ENCODE measurements at regions not wholly inside any gene's neighbourhood (a gene's known extent, or its start where the extent isn't known, plus 50 kb on each side); places are given as distances from the start of the nearest gene placed in this dataset.

DNA sequence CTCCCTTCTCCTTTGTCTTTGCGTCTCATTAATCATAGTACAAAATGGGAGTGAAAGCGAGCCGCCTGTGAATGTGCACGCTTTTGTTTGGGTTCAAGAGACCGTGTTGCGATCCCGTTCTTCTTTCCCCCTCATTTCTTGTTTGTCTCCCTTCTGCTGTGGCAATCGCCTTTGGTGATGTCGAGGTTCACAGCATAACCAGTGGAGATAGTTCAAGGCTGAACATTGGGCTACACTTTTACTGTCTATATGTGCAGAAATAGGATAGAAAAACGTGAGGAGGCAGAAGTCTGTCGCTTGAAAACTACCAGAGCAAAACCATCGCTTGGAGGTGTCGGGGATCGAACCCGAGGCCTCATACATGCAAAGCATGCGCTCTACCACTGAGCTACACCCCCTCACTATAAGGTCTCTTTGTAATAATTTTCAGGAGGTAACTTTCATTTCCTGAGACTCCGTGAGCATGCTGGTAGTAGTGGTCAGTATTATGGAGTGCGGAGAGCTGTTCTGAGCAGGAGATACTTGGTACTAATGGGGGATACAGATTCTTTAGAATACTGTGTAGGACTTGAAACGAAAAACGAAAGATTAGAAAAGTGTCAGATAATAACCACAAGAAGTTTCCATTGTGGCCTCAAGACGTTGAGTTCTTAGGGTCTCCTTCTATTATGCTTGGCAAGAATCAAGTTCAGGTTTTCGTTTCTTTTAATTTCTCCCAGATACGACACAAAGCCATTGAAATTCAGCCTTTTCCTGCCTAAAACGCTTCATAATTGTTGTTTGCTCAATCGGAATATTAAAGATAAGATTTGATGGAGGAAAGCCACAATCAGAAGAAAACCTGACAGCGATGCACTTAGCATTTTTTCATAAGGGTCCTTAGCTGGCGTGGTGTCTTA is 106.6 kb downstream of the TRIM27 start:
- TF ChIP-seq EZH2 (IDR thresholded peaks at IDR 0.05; ENCODE audit: low read depth) (no peak), CTCF (conservative IDR thresholded peaks at IDR 0.05) (no peak)
- Histone ChIP-seq H3K79me2 (ENCODE audit: low read depth) (no peaks in the 10 kb centered on the region), H3F3A (ENCODE audit: insufficient read depth, low read depth) (peaks cover 6% of the 10 kb centered on the region; the same call in 1 of the 2 replicates), H3K27me3 (ENCODE audit: insufficient read depth, low read depth) (no peaks in the 10 kb centered on the region), H3K4me2 (peak overlapping the region; percentile 90), H3K9me2 (ENCODE audit: insufficient read depth) (no peaks in the 10 kb centered on the region), H3K9me3 (ENCODE audit: insufficient read depth, low read depth) (no peaks in the 10 kb centered on the region), H2AFZ (peak overlapping the region; percentile 79), H3K4me1 (replicated peaks; ENCODE audit: insufficient read depth) (peaks cover 10% of the 10 kb centered on the region), H3K4me3 (peak overlapping the region; percentile 65), H4K20me1 (ENCODE audit: insufficient read depth) (no peaks in the 10 kb centered on the region), H3K36me3 (ENCODE audit: low read depth) (no peaks in the 10 kb centered on the region), H3K27ac (no peak overlapping the region)
- ChIA-PET CTCF (no interaction called here), POLR2A (ENCODE audit: unreplicated experiment) (no interaction called here)
- DNase-seq = peak; percentile 44 to 50
- intact Hi-C loops (cut with micrococcal nuclease; ENCODE audit: unreplicated experiment) = no loop called here
- BruUV-seq (replicated peaks) = no TSS peak

- peak overlapping the region; percentile 65 for H3K4me3 ChIP-seq
- H3K9me2 ChIP-seq (ENCODE audit: insufficient read depth) = no peaks in the 10 kb centered on the region
- TF ChIP-seq EZH2 (IDR thresholded peaks at IDR 0.05; ENCODE audit: low read depth) (no peak), CTCF (conservative IDR thresholded peaks at IDR 0.05) (no peak)
- H3K4me1 ChIP-seq (replicated peaks; ENCODE audit: insufficient read depth) = peaks cover 10% of the 10 kb centered on the region
- H3K9me3 ChIP-seq (ENCODE audit: insufficient read depth, low read depth) = no peaks in the 10 kb centered on the region
- H3K79me2 ChIP-seq (ENCODE audit: low read depth) = no peaks in the 10 kb centered on the region
- peak overlapping the region; percentile 90 for H3K4me2 ChIP-seq
- H2AFZ ChIP-seq = peak overlapping the region; percentile 79
- no peak overlapping the region for H3K27ac ChIP-seq
- H3K36me3 ChIP-seq (ENCODE audit: low read depth) = no peaks in the 10 kb centered on the region
- no peak for DNase-seq
- peaks cover 6% of the 10 kb centered on the region; the same call in 1 of the 2 replicates for H3F3A ChIP-seq (ENCODE audit: insufficient read depth, low read depth)
- ChIA-PET POLR2A (ENCODE audit: unreplicated experiment) (no interaction called here), CTCF (no interaction called here)
- intact Hi-C loops (cut with micrococcal nuclease; ENCODE audit: unreplicated experiment) = no loop called here
- no peaks in the 10 kb centered on the region for H3K27me3 ChIP-seq (ENCODE audit: insufficient read depth, low read depth)
- no TSS peak for BruUV-seq (replicated peaks)
- H4K20me1 ChIP-seq (ENCODE audit: insufficient read depth) = no peaks in the 10 kb centered on the region
These were observed 106.0 kb downstream of the TRIM27 start for GRCh38 chr6:28817808-28818145.

GRCh38 chr6:28824793-28825731 is 98.7 kb downstream of the TRIM27 start:
- TF ChIP-seq CTCF (conservative IDR thresholded peaks at IDR 0.05) (no peak), EZH2 (IDR thresholded peaks at IDR 0.05; ENCODE audit: low read depth) (no peak)
- Histone ChIP-seq H3K79me2 (ENCODE audit: low read depth) (no peaks in the 10 kb centered on the region), H3K36me3 (ENCODE audit: low read depth) (no peaks in the 10 kb centered on the region), H3K9me2 (ENCODE audit: insufficient read depth) (no peaks in the 10 kb centered on the region), H3K4me1 (replicated peaks; ENCODE audit: insufficient read depth) (no peaks in the 10 kb centered on the region), H3K27ac (no peak overlapping the region), H3K4me3 (no peak overlapping the region), H3F3A (ENCODE audit: insufficient read depth, low read depth) (no peaks in the 10 kb centered on the region), H2AFZ (no peak overlapping the region), H4K20me1 (ENCODE audit: insufficient read depth) (no peaks in the 10 kb centered on the region), H3K9me3 (ENCODE audit: insufficient read depth, low read depth) (no peaks in the 10 kb centered on the region), H3K4me2 (peak overlapping the region; percentile 13; the same call in 1 of the 2 replicates), H3K27me3 (ENCODE audit: insufficient read depth, low read depth) (peaks cover 24% of the 10 kb centered on the region)
- DNase-seq = no peak
- BruUV-seq (replicated peaks) = no TSS peak
- POLR2A ChIA-PET (ENCODE audit: unreplicated experiment) = no interaction called here
- CTCF ChIA-PET = interaction anchor here (0.7 kb wide), 1 partner anchor 69 kb away, joined by 3 read pairs; no protein-coding TSS in a partner anchor
- intact Hi-C loops (cut with micrococcal nuclease; ENCODE audit: unreplicated experiment) = no loop called here

Measured in PC-9 (cell line).